ENCODE measurements at regions not wholly inside any gene's neighbourhood (a gene's known extent, or its start where the extent isn't known, plus 50 kb on each side); places are given as distances from the start of the nearest gene placed in this dataset.

DNA sequence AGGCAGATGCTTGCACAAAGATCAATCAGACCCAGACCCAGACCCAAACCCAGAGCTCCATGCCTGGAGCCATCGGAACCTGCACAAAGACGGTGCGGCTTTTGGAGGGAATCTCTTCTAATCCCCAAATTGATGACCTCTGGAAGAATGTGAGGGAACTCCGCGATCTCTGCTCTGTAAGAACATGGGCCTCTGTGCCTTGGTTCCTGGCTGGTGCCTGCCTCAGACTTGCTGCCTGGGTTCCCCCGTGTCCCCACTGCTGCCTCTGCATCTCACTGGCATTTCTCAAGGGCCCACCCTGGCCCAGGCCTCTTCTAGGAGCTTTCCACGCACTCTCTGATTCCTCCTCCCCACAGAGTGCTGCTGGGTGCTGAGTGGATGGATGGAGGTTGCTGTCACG is 1044.4 kb downstream of the TBC1D22A start:
- TF ChIP-seq, protein P1, sequence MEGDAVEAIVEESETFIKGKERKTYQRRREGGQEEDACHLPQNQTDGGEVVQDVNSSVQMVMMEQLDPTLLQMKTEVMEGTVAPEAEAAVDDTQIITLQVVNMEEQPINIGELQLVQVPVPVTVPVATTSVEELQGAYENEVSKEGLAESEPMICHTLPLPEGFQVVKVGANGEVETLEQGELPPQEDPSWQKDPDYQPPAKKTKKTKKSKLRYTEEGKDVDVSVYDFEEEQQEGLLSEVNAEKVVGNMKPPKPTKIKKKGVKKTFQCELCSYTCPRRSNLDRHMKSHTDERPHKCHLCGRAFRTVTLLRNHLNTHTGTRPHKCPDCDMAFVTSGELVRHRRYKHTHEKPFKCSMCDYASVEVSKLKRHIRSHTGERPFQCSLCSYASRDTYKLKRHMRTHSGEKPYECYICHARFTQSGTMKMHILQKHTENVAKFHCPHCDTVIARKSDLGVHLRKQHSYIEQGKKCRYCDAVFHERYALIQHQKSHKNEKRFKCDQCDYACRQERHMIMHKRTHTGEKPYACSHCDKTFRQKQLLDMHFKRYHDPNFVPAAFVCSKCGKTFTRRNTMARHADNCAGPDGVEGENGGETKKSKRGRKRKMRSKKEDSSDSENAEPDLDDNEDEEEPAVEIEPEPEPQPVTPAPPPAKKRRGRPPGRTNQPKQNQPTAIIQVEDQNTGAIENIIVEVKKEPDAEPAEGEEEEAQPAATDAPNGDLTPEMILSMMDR (IDR thresholded peaks at IDR 0.05) = no peak
- no peak for TF ChIP-seq POLR2A (IDR thresholded peaks at IDR 0.05)
- H3K4me1 ChIP-seq (replicated peaks in 1 of 2) = no peaks in the 10 kb centered on the region
- peaks cover 4% of the 10 kb centered on the region for H3K27me3 ChIP-seq
- H3K36me3 ChIP-seq (replicated peaks in 1 of 2) = no peaks in the 10 kb centered on the region
- DNase-seq = peak in 1 of 7 donors; percentile 14
- WGBS, 4 donors = 87 to 90% (median 90%) methylated on average over 8 of the region's 8 CpGs
- no peak overlapping the region for H3K4me3 ChIP-seq
- intact Hi-C loops (cut with DNase I) = no loop called here
- no peaks in the 10 kb centered on the region for H3K9me3 ChIP-seq (replicated peaks in 1 of 3)
- H3K27ac ChIP-seq = no peak overlapping the region

GRCh38 chr22:47805394-47805935 is 1043.0 kb downstream of the TBC1D22A start:
- intact Hi-C loops (cut with DNase I) = no loop called here
- 85 to 100% (median 92%) methylated on average over 1 to 6 of the region's 6 CpGs for WGBS, 4 donors
- H3K27me3 ChIP-seq = peaks cover 1% of the 10 kb centered on the region
- H3K27ac ChIP-seq = no peak overlapping the region
- peak in 1 of 7 donors; percentile 1 for DNase-seq
- no peaks in the 10 kb centered on the region for H3K4me1 ChIP-seq (replicated peaks in 1 of 2)
- no peak overlapping the region for H3K4me3 ChIP-seq
- no peaks in the 10 kb centered on the region for H3K36me3 ChIP-seq (replicated peaks in 1 of 2)
- TF ChIP-seq, protein P1 (IDR thresholded peaks at IDR 0.05) = no peak
- no peak for TF ChIP-seq POLR2A (IDR thresholded peaks at IDR 0.05)
- H3K9me3 ChIP-seq (replicated peaks in 1 of 3) = no peaks in the 10 kb centered on the region

DNA sequence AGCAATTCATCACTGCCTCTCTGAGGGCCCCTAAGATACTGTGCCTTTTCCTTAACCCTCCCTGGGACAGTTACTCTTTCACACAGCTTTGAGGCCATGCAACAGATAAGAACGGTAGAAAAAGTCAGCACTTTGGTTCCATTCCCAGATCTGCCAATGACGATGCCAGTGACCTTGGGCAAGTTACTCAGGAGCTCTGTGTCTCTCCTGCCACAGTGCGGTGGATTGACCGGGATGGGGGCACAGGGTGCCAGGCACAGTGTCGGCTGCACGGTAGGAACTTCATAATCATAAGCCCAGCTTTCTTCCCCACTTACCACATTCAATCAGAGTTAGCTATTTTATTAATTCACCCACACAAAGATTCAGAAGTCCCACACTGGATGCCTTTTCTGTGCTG is 1041.8 kb downstream of the TBC1D22A start:
- Histone ChIP-seq H3K36me3 (replicated peaks in 1 of 2) (no peaks in the 10 kb centered on the region), H3K4me1 (replicated peaks in 1 of 2) (no peaks in the 10 kb centered on the region), H3K27me3 (no peaks in the 10 kb centered on the region), H3K9me3 (replicated peaks in 1 of 3) (no peaks in the 10 kb centered on the region), H3K4me3 (no peak overlapping the region), H3K27ac (no peak overlapping the region)
- peak in 1 of 7 donors; percentile 8 for DNase-seq
- 44 to 69% (median 59%) methylated on average over 3 to 6 of the region's 6 CpGs for WGBS, 4 donors
- TF ChIP-seq, protein P1 (IDR thresholded peaks at IDR 0.05) = no peak
- no peak for TF ChIP-seq POLR2A (IDR thresholded peaks at IDR 0.05)
- intact Hi-C loops (cut with DNase I) = no loop called here

- H3K4me3 ChIP-seq = no peak overlapping the region
- 59 to 71% (median 66%) methylated on average over 11 to 14 of the region's 14 CpGs for WGBS, 4 donors
- intact Hi-C loops (cut with DNase I) = no loop called here
Measured at GRCh38 chr22:47802421-47802820, 1040.0 kb downstream of the TBC1D22A start.

More at GRCh38 chr22:47802421-47802820, 1040.0 kb downstream of the TBC1D22A start:
- H3K9me3 ChIP-seq (replicated peaks in 1 of 3) = no peaks in the 10 kb centered on the region
- TF ChIP-seq POLR2A (IDR thresholded peaks at IDR 0.05) = no peak
- TF ChIP-seq, protein P1 (IDR thresholded peaks at IDR 0.05) = no peak
- H3K27me3 ChIP-seq = no peaks in the 10 kb centered on the region
- no peak overlapping the region for H3K27ac ChIP-seq
- peak in 1 of 7 donors; percentile 25 for DNase-seq
- H3K4me1 ChIP-seq (replicated peaks in 1 of 2) = no peaks in the 10 kb centered on the region
- H3K36me3 ChIP-seq (replicated peaks in 1 of 2) = no peaks in the 10 kb centered on the region

Data from adrenal gland (tissue), 9 donors.